MM.1S (cell line): ENCODE measurements at regions not wholly inside any gene's neighbourhood (a gene's known extent, or its start where the extent isn't known, plus 50 kb on each side); places are given as distances from the start of the nearest gene placed in this dataset.

ENCODE experiments used
- DNase-seq: peaks from one replicate; pipeline ENCODE4 v3.0.0-alpha.2; 2015
- H2AFZ ChIP-seq: fragments of 300-600 bp; sonication (generic); 2 replicates; pipeline ENCODE4 v1.6.0; 2016; ENCODE audit warnings: antibody characterized with exemption, low read length
- H3F3A ChIP-seq: fragments of 300-600 bp; sonication (generic); 2 replicates; pipeline ENCODE4 v1.6.1; 2016; ENCODE audit warnings: mild to moderate bottlenecking, antibody characterized with exemption, low read length, moderate library complexity, mixed read lengths; ENCODE audit not compliant: insufficient read depth
- H3K27ac ChIP-seq: fragments of 300-600 bp; sonication (generic); 2 replicates; pipeline ENCODE4 v1.5.1; 2016; ENCODE audit warnings: mild to moderate bottlenecking, low read length
- H3K27me3 ChIP-seq: fragments of 300-600 bp; sonication (generic); replicated peaks from 2 replicates; pipeline ENCODE4 v1.6.0; 2016; ENCODE audit warnings: low read length; ENCODE audit not compliant: insufficient read depth
- H3K36me3 ChIP-seq: fragments of 300-600 bp; sonication (generic); replicated peaks from 2 replicates; pipeline ENCODE4 v1.6.1; 2016; ENCODE audit warnings: mild to moderate bottlenecking, low read length, mixed read lengths; ENCODE audit not compliant: insufficient read depth
- H3K4me1 ChIP-seq: fragments of 300-600 bp; sonication (generic); 2 replicates; pipeline ENCODE4 v1.6.1; 2016; ENCODE audit warnings: low read length, mixed read lengths
- H3K4me2 ChIP-seq: fragments of 300-600 bp; sonication (generic); 2 replicates; pipeline ENCODE4 v1.6.0; 2016; ENCODE audit warnings: low read depth, low read length
- H3K4me3 ChIP-seq: fragments of 300-600 bp; sonication (generic); 2 replicates; pipeline ENCODE4 v1.5.1; 2016; ENCODE audit warnings: low read length, mixed read lengths
- H3K79me2 ChIP-seq: fragments of 300-600 bp; sonication (generic); 2 replicates; pipeline ENCODE4 v1.6.1; 2016; ENCODE audit warnings: mixed run types, low read length, mixed read lengths
- H3K9ac ChIP-seq: fragments of 300-600 bp; sonication (generic); 2 replicates; pipeline ENCODE4 v1.6.1; 2016; ENCODE audit warnings: low read length, mixed read lengths
- H3K9me2 ChIP-seq: fragments of 300-600 bp; sonication (generic); replicated peaks from 2 replicates; pipeline ENCODE4 v1.6.1; 2016; ENCODE audit warnings: mild to moderate bottlenecking, low read length, mixed read lengths; ENCODE audit not compliant: insufficient read depth
- H3K9me3 ChIP-seq: fragments of 300-600 bp; sonication (generic); replicated peaks from 2 replicates; pipeline ENCODE4 v1.6.1; 2016; ENCODE audit warnings: mild to moderate bottlenecking, low read length, mixed read lengths; ENCODE audit not compliant: insufficient read depth
- H4K20me1 ChIP-seq: fragments of 300-600 bp; sonication (generic); 2 replicates; pipeline ENCODE4 v1.6.1; 2016; ENCODE audit warnings: mild to moderate bottlenecking, low read length, moderate library complexity, mixed read lengths; ENCODE audit not compliant: insufficient read depth
- EZH2 ChIP-seq: fragments of 300-600 bp; sonication (generic); optimal IDR thresholded peaks from 2 replicates; pipeline ENCODE3; 2017; ENCODE audit warnings: low read depth, mild to moderate bottlenecking, antibody characterized with exemption, low read length, mixed read lengths
- EZH2phosphoT487 ChIP-seq: fragments of 300-600 bp; sonication (generic); IDR thresholded peaks from 2 replicates; pipeline ENCODE4 v1.6.1; 2018; ENCODE audit warnings: antibody characterized with exemption, low read length
- TF ChIP-seq, protein P1 (sequence below): fragments of 300-600 bp; sonication (generic); IDR thresholded peaks from 2 replicates; pipeline ENCODE4 v1.5.1; 2016; ENCODE audit warnings: antibody characterized with exemption, low read length, mixed read lengths

DNA sequence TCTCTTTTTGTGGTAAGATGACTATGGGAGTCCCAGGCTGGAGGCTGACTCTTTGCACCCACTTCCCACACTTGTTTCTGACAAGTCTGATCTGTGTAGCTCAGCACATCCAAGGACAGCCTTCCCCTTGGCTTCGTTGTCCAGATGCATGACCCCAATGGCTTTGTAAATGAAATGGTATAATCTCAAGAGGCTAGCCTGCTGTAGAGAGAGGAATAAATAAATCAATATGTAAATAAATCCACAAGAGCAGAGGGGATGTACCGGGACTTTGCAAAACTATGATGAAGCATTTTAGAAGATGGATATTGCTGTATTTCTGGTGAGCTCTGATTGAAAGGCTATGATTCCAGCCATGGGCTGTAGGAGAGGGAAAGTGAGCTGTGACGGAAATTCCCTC, 79.9 kb upstream of the NEO1 start:
- Histone ChIP-seq H3F3A (no peaks in the 10 kb centered on the region), H4K20me1 (no peaks in the 10 kb centered on the region), H3K36me3 (no peaks in the 10 kb centered on the region), H2AFZ (no peak overlapping the region), H3K27ac (no peak overlapping the region), H3K27me3 (no peaks in the 10 kb centered on the region), H3K9me3 (no peaks in the 10 kb centered on the region), H3K79me2 (no peaks in the 10 kb centered on the region), H3K4me1 (no peaks in the 10 kb centered on the region), H3K9me2 (no peaks in the 10 kb centered on the region), H3K9ac (no peak overlapping the region), H3K4me3 (no peak overlapping the region), H3K4me2 (no peak overlapping the region)
- TF ChIP-seq, protein P1, sequence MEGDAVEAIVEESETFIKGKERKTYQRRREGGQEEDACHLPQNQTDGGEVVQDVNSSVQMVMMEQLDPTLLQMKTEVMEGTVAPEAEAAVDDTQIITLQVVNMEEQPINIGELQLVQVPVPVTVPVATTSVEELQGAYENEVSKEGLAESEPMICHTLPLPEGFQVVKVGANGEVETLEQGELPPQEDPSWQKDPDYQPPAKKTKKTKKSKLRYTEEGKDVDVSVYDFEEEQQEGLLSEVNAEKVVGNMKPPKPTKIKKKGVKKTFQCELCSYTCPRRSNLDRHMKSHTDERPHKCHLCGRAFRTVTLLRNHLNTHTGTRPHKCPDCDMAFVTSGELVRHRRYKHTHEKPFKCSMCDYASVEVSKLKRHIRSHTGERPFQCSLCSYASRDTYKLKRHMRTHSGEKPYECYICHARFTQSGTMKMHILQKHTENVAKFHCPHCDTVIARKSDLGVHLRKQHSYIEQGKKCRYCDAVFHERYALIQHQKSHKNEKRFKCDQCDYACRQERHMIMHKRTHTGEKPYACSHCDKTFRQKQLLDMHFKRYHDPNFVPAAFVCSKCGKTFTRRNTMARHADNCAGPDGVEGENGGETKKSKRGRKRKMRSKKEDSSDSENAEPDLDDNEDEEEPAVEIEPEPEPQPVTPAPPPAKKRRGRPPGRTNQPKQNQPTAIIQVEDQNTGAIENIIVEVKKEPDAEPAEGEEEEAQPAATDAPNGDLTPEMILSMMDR: no peak
- TF ChIP-seq EZH2phosphoT487 (no peak), EZH2 (no peak)
- no peak for DNase-seq

DNA sequence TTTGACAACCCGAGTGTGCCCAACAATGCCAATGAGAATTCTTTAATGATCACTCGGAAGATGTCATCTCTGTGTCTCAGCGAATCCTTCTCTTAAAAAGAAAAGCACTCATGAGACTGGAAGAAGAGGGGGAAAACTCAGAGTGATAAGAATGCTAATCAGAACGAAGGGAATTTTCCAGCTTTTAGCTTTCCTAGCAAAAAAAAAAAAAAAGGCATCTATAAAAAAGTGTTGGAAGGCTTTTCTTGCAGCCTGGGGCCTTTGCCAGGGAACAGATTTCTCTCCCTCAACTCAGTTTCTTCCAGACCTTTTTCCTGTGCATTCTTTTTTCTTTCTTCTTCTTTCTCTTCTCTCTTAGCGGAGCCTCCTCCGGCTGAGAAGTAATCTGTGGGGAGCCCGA, 80.5 kb upstream of the NEO1 start:
- no peak for DNase-seq
- TF ChIP-seq EZH2 (no peak), EZH2phosphoT487 (no peak)
- TF ChIP-seq, protein P1: no peak
- Histone ChIP-seq H3K9me2 (no peaks in the 10 kb centered on the region), H3K27me3 (no peaks in the 10 kb centered on the region), H3K9me3 (no peaks in the 10 kb centered on the region), H3K4me1 (no peaks in the 10 kb centered on the region), H3K4me3 (no peak overlapping the region), H3K4me2 (no peak overlapping the region), H3K9ac (no peak overlapping the region), H3F3A (no peaks in the 10 kb centered on the region), H2AFZ (no peak overlapping the region), H3K27ac (no peak overlapping the region), H3K36me3 (no peaks in the 10 kb centered on the region), H4K20me1 (no peaks in the 10 kb centered on the region), H3K79me2 (no peaks in the 10 kb centered on the region)

- H3K9me3 ChIP-seq: no peaks in the 10 kb centered on the region
- H3K4me2 ChIP-seq: no peak overlapping the region
- H2AFZ ChIP-seq: no peak overlapping the region
- no peaks in the 10 kb centered on the region for H3F3A ChIP-seq
- no peaks in the 10 kb centered on the region for H4K20me1 ChIP-seq
- no peak overlapping the region for H3K9ac ChIP-seq
- no peak overlapping the region for H3K4me3 ChIP-seq
- H3K9me2 ChIP-seq: no peaks in the 10 kb centered on the region
- no peaks in the 10 kb centered on the region for H3K4me1 ChIP-seq
- DNase-seq: no peak
- TF ChIP-seq EZH2 (no peak), EZH2phosphoT487 (no peak)
- TF ChIP-seq, protein P1: no peak
- H3K79me2 ChIP-seq: no peaks in the 10 kb centered on the region
- no peaks in the 10 kb centered on the region for H3K36me3 ChIP-seq
- no peaks in the 10 kb centered on the region for H3K27me3 ChIP-seq
- H3K27ac ChIP-seq: no peak overlapping the region
Observed at GRCh38 chr15:72970933-72971760, 81.1 kb upstream of the NEO1 start.
